A549 (cell line): ENCODE measurements at regions not wholly inside any gene's neighbourhood (a gene's known extent, or its start where the extent isn't known, plus 50 kb on each side); places are given as distances from the start of the nearest gene placed in this dataset.

Experiments
- JUN ChIP-seq, 2 experiments: fragments of >200 bp; sonication (Bioruptor Twin); formaldehyde crosslinking; IDR thresholded peaks; 2 replicates in 1 of 2; 3 replicates in 1 of 2; pipeline ENCODE4 v1.6.1; 2016 to 2017
- NR3C1 ChIP-seq: fragments of >200 bp; sonication (Bioruptor Twin); formaldehyde crosslinking; IDR thresholded peaks from 3 replicates; pipeline ENCODE4 v1.6.1; 2017
- RNF2 ChIP-seq: fragments of 200-600 bp; sonication (generic); IDR thresholded peaks from 2 replicates; pipeline ENCODE4 v1.6.1; 2016; ENCODE audit warnings: low read depth, mild to moderate bottlenecking, antibody characterized with exemption, moderate library complexity, borderline replicate concordance
- TF ChIP-seq, protein P1 (sequence below): fragments of >200 bp; sonication (Bioruptor Twin); formaldehyde crosslinking; IDR thresholded peaks from 3 replicates; pipeline ENCODE4 v1.5.1; 2016
- TF ChIP-seq, protein P2 (sequence below): fragments of 200-600 bp; sonication (generic); IDR thresholded peaks from 2 replicates; pipeline ENCODE4 v1.6.1; 2016; ENCODE audit warnings: antibody characterized with exemption, mild to moderate bottlenecking, moderate library complexity

DNA sequence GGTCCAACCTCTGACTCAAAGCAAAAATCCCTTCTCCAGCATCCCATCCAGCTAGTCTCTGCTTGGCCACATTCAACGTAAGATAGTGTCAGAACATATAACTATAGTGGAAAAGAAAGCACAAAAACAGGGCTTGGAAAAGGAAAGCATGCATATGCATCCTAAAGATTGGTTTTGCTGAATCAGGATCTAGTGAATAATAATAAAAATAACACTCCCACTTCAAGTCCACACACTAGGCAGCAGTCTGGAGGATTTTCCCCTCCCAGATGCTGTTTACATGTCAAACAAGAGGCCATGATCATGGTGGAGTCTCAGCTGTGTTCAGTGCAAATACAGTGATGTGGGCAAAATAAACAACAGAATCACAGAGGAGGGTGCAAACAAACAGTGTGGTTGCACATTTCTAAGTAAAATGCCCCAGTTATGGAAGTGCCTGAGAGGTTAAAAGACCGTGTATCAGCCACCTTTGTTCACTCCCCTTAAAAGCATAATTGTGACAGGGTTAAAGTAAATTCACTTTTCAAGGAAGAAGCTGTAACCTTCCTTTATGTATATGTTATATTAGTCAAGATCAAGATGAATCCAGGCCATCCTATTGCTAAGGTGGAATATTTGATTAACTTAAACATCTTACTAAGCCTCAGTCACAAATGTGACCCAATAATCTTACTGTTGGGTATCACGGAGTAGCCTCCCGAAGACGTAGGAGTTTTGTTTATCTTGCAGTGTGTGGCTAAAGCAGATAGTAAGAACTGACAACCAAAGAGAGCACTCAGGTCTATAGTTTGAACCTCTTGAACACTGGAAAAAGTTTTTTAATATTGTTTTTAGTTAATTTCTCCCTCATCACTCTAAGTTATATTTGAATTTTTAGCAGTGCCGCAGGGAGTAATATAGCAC, 424.5 kb downstream of the SOX2 start:
- no peak for TF ChIP-seq NR3C1
- TF ChIP-seq JUN (IDR thresholded peaks at IDR 0.05) = 0 out of 5 replicates have a peak, but pooled peaks of 1 of the 2 experiments have one; percentile 25
- TF ChIP-seq, protein P1, sequence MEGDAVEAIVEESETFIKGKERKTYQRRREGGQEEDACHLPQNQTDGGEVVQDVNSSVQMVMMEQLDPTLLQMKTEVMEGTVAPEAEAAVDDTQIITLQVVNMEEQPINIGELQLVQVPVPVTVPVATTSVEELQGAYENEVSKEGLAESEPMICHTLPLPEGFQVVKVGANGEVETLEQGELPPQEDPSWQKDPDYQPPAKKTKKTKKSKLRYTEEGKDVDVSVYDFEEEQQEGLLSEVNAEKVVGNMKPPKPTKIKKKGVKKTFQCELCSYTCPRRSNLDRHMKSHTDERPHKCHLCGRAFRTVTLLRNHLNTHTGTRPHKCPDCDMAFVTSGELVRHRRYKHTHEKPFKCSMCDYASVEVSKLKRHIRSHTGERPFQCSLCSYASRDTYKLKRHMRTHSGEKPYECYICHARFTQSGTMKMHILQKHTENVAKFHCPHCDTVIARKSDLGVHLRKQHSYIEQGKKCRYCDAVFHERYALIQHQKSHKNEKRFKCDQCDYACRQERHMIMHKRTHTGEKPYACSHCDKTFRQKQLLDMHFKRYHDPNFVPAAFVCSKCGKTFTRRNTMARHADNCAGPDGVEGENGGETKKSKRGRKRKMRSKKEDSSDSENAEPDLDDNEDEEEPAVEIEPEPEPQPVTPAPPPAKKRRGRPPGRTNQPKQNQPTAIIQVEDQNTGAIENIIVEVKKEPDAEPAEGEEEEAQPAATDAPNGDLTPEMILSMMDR = no peak
- no peak for TF ChIP-seq RNF2
- TF ChIP-seq, protein P2, sequence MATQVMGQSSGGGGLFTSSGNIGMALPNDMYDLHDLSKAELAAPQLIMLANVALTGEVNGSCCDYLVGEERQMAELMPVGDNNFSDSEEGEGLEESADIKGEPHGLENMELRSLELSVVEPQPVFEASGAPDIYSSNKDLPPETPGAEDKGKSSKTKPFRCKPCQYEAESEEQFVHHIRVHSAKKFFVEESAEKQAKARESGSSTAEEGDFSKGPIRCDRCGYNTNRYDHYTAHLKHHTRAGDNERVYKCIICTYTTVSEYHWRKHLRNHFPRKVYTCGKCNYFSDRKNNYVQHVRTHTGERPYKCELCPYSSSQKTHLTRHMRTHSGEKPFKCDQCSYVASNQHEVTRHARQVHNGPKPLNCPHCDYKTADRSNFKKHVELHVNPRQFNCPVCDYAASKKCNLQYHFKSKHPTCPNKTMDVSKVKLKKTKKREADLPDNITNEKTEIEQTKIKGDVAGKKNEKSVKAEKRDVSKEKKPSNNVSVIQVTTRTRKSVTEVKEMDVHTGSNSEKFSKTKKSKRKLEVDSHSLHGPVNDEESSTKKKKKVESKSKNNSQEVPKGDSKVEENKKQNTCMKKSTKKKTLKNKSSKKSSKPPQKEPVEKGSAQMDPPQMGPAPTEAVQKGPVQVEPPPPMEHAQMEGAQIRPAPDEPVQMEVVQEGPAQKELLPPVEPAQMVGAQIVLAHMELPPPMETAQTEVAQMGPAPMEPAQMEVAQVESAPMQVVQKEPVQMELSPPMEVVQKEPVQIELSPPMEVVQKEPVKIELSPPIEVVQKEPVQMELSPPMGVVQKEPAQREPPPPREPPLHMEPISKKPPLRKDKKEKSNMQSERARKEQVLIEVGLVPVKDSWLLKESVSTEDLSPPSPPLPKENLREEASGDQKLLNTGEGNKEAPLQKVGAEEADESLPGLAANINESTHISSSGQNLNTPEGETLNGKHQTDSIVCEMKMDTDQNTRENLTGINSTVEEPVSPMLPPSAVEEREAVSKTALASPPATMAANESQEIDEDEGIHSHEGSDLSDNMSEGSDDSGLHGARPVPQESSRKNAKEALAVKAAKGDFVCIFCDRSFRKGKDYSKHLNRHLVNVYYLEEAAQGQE = no peak
